Panc1 (cell line): ENCODE measurements at regions not wholly inside any gene's neighbourhood (a gene's known extent, or its start where the extent isn't known, plus 50 kb on each side); places are given as distances from the start of the nearest gene placed in this dataset.
"Not testable (repeated sequence)": the region's sequence is repeated elsewhere in the genome, so short reads cannot be mapped to it uniquely, and the experiment has no call there.

Source experiments
- ATAC-seq: fragments of 200-7000 bp; cut with Tn5 transposase; 2 replicates; pipeline ENCODE4 v1.9.1; 2020; ENCODE audit warnings: mild to moderate bottlenecking, moderate library complexity
- BruUV-seq: library from RNA; stranded (reverse); fragments of 400-500 nt; replicated peaks from 2 replicates; lab custom pipeline; 2021; lab: Mats Ljungman, UMichigan
- CTCF ChIA-PET: fragments of 300-600 bp; sonication (Branson Sonifier 250); formaldehyde crosslinking; loops from one replicate; lab custom pipeline; 2022; ENCODE audit warnings: antibody characterized with exemption; lab: Charles Lee
- POLR2A ChIA-PET: fragments of 300-600 bp; sonication (Branson Sonifier 250); formaldehyde crosslinking; loops from one replicate; lab custom pipeline; 2022; ENCODE audit warnings: antibody characterized with exemption; lab: Charles Lee
- DNase-seq: peaks from one replicate; pipeline ENCODE4 v3.0.0-alpha.2; 2010; ENCODE audit warnings: low read depth, low spot score
- H3K27ac ChIP-seq: 2 replicates; pipeline ENCODE4 v1.5.1; 2011; ENCODE audit warnings: mild to moderate bottlenecking, low read length, inconsistent platforms
- H3K27me3 ChIP-seq: fragments of 200-500 bp; sonication (Bioruptor generic); 2 replicates; pipeline ENCODE4 v1.6.0; 2014; ENCODE audit warnings: low read length, inconsistent platforms; ENCODE audit not compliant: control insufficient read depth, insufficient read depth
- H3K36me3 ChIP-seq: fragments of 200-500 bp; sonication (Bioruptor generic); 2 replicates; pipeline ENCODE4 v1.5.1; 2014; ENCODE audit warnings: inconsistent platforms, mild to moderate bottlenecking, low read length, moderate library complexity; ENCODE audit not compliant: control insufficient read depth, insufficient read depth
- H3K4me1 ChIP-seq: 2 replicates; pipeline ENCODE4 v1.5.1; 2011; ENCODE audit warnings: inconsistent platforms, mild to moderate bottlenecking, low read length, moderate library complexity; ENCODE audit not compliant: control insufficient read depth, insufficient read depth
- H3K4me3 ChIP-seq, 2 experiments: 2 replicates each; pipeline ENCODE4 v1.5.1; 2011 to 2012; ENCODE audit warnings: low read depth in 2 of 2, low read length in 2 of 2, mild to moderate bottlenecking in 2 of 2, inconsistent platforms in 1 of 2, moderate library complexity in 1 of 2
- H3K9me3 ChIP-seq: fragments of 200-500 bp; sonication (Bioruptor generic); 2 replicates; pipeline ENCODE4 v1.5.1; 2014; ENCODE audit warnings: low read depth, mild to moderate bottlenecking, inconsistent platforms, low read length, moderate library complexity; ENCODE audit not compliant: control insufficient read depth, insufficient read depth
- CTCF ChIP-seq: fragments of 450-650 bp; IDR thresholded peaks from 2 replicates; pipeline ENCODE4 v1.5.1; 2017; ENCODE audit warnings: mild to moderate bottlenecking
- POLR2AphosphoS5 ChIP-seq: IDR thresholded peaks from 2 replicates; pipeline ENCODE4 v1.6.1; 2012; ENCODE audit warnings: mild to moderate bottlenecking, low read depth, low read length, moderate library complexity
- REST ChIP-seq, 2 experiments: IDR thresholded peaks; 2 replicates each; pipeline ENCODE4 v1.6.1; 2011 to 2012; ENCODE audit warnings: low read depth in 2 of 2, control low read depth in 1 of 2, low read length in 1 of 2, mild to moderate bottlenecking in 1 of 2, moderate library complexity in 1 of 2; ENCODE audit not compliant: insufficient read depth in 1 of 2
- SIN3A ChIP-seq: IDR thresholded peaks from 2 replicates; pipeline ENCODE4 v1.6.1; 2012; ENCODE audit warnings: low read depth, mild to moderate bottlenecking, low read length, moderate library complexity, borderline replicate concordance; ENCODE audit not compliant: insufficient read depth
- TCF7L2 ChIP-seq: IDR thresholded peaks from 2 replicates; pipeline ENCODE4 v1.6.1; 2011; ENCODE audit warnings: mild to moderate bottlenecking, low read depth, low read length, inconsistent platforms
- in situ Hi-C: cut with HindIII; loops from 2 replicates; pipeline ENCODE4 v1.10.0; 2016; ENCODE audit warnings: low sequenced_read_pairs, low pct_unique_long_range_greater_than_20kb
- intact Hi-C: fragments of 100-400 bp; cut with micrococcal nuclease; formaldehyde crosslinking; loops from one replicate; pipeline ENCODE4 v1.10.0; 2022; ENCODE audit not compliant: unreplicated experiment

- DNase-seq (no peak), ATAC-seq (no peak)
- Histone ChIP-seq H3K27ac (no peak overlapping the region), H3K4me1 (no peaks in the 10 kb centered on the region), H3K4me3 (peak overlapping the region in 1 of 2 experiments; percentile 36; a peak in 2 of 4 replicates), H3K27me3 (no peaks in the 10 kb centered on the region), H3K9me3 (no peaks in the 10 kb centered on the region), H3K36me3 (no peaks in the 10 kb centered on the region)
- ChIA-PET CTCF (interaction anchor here (0.7 kb wide), 1 partner anchor 57 kb away, joined by 3 read pairs; no protein-coding TSS in a partner anchor), POLR2A (interaction anchor here (0.5 kb wide), 1 partner anchor 170 kb away, joined by 3 read pairs; no protein-coding TSS in a partner anchor)
- no TSS peak for BruUV-seq
- TF ChIP-seq REST (IDR thresholded peaks at IDR 0.05; ENCODE audit: insufficient read depth in 1 of 2, low read depth in 2 of 2, low read length in 1 of 2) (no peak), TCF7L2 (no peak), CTCF (no peak), POLR2AphosphoS5 (no peak), SIN3A (no peak)
- in situ Hi-C loops (no loop called here), intact Hi-C loops (loop anchor here (2.0 to 5.0 kb wide), 2 partner anchors 54 to 317 kb away; no protein-coding TSS in a partner anchor)
Observed at GRCh38 chr9:13034694-13035002, 244.8 kb downstream of the MPDZ start.

DNA sequence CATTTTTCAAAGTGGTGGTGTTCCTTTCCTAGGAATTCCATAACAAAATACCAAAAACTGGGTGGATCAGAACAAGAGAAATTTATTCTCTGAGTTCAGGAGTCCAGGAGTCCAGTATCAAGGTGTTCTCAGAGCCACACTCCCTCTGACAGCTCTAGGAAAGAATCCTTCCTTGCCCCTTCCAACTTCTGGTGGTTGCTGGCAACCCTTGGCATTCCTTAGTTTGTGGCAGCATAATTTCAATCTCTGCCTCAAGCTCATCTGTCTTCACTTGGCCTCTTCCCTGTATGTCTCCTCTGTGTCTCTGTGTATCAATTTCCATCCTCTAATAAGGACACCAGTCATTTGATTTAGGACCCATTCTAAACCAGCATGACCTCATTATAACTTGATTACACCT, 243.7 kb downstream of the MPDZ start:
- intact Hi-C loops (loop anchor here (2.0 kb wide), 1 partner anchor 53 kb away; no protein-coding TSS in a partner anchor), in situ Hi-C loops (no loop called here)
- ChIA-PET CTCF (no interaction called here), POLR2A (no interaction called here)
- no peak overlapping the region for H3K27ac ChIP-seq
- no peak for TF ChIP-seq SIN3A
- no peak for TF ChIP-seq TCF7L2
- TF ChIP-seq REST (IDR thresholded peaks at IDR 0.05; ENCODE audit: insufficient read depth in 1 of 2, low read depth in 2 of 2, low read length in 1 of 2) = no peak
- ATAC-seq (no peak), DNase-seq (no peak)
- no peaks in the 10 kb centered on the region for H3K36me3 ChIP-seq
- H3K27me3 ChIP-seq = no peaks in the 10 kb centered on the region
- H3K4me1 ChIP-seq = no peaks in the 10 kb centered on the region
- no peak overlapping the region for H3K4me3 ChIP-seq
- no TSS peak for BruUV-seq
- H3K9me3 ChIP-seq = no peaks in the 10 kb centered on the region

DNA sequence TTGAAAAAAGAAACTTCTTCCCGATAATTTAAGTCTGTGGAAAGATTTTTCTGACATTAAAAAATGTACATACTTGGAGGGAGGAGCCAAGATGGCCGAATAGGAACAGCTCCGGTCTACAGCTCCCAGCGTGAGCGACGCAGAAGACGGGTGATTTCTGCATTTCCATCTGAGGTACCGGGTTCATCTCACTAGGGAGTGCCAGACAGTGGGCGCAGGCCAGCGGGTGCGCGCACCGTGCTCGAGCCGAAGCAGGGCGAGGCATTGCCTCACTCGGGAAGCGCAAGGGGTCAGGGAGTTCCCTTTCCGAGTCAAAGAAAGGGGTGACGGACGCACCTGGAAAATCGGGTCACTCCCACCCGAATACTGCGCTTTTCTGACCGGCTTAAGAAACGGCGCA, 241.7 kb downstream of the MPDZ start:
- DNase-seq, H3K4me3 ChIP-seq, H3K27ac ChIP-seq, CTCF ChIA-PET, H3K36me3 ChIP-seq, POLR2A ChIA-PET, H3K27me3 ChIP-seq, H3K9me3 ChIP-seq, BruUV-seq, intact Hi-C loops, ATAC-seq, in situ Hi-C loops, H3K4me1 ChIP-seq: not testable (repeated sequence)
